ENCODE measurements at regions not wholly inside any gene's neighbourhood (a gene's known extent, or its start where the extent isn't known, plus 50 kb on each side); places are given as distances from the start of the nearest gene placed in this dataset.

- no peak for DNase-seq
Measured at GRCh38 chr21:27622631-27623030, 655.7 kb upstream of the ADAMTS5 start.

DNA sequence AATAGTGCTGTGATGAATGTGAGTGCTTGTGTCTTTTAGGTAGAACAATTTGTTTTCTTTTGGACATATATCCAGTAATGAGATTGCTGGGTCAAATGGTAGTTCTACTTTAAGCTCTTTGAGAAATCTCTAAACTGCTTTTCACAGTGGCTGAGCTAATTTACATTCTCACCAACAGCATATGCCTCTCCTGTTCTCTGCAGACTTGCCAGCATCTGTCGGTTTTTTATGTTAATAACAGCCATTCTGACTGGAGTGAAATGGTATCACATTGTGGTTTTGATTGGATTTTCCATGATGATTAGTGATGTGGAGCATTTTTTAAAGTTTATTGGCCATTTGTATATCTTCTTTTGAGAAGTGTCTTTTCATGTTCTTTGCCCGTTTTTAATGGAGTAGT, 647.3 kb upstream of the ADAMTS5 start:
- no peak for DNase-seq

GRCh38 chr21:27606422-27606821, 639.5 kb upstream of the ADAMTS5 start:
- no peak for DNase-seq

GRCh38 chr21:27596196-27596595, 629.3 kb upstream of the ADAMTS5 start:
- DNase-seq, result no peak

- peak; percentile 63 for DNase-seq
Measured at GRCh38 chr21:27595716-27596115, 628.8 kb upstream of the ADAMTS5 start.

GRCh38 chr21:27590271-27590670, 623.4 kb upstream of the ADAMTS5 start:
- peak; percentile 33 for DNase-seq

DNA sequence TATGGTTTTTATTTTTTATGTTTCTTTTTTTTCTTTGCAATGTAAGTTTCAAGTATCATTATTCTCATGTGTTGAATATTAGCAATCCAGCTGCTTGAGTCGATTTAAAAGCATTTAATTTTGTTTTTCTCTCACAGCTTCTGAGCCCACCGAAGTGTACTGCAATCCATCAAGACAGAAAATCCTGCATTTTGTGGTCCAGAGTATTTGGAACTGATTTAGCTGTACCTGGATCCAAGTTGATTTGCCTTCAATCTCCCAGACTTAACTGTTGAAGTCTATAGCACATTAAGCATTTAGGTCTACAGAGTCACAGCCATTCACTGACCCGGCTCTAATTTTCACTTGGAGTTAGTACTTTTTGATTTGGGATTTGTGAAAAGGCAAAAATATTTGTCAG, 622.9 kb upstream of the ADAMTS5 start:
- DNase-seq, result peak; percentile 37

DNA sequence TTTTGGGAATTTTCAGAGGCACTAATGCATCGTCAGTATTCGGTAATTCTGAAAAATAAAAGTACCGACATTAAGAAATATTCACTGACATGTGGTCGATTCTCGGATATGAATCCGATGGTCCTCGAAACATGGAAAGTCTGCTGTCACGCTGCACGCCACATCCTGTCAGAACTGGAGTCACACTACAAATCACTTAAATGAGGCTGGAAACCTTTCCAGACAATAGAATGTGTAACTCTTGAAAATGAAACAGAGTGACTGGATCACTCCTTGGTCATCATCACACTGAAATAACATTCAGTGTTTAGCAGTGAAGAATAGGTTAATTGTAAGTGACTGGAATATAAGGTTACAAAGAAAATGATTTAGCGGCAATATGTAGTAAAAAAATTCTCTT, 620.1 kb upstream of the ADAMTS5 start:
- no peak for DNase-seq

- DNase-seq, result no peak
Measured at GRCh38 chr21:27586326-27586725, 619.4 kb upstream of the ADAMTS5 start.

GRCh38 chr21:27584256-27584655, 617.4 kb upstream of the ADAMTS5 start:
- DNase-seq, result no peak

- DNase-seq, result no peak
Measured at GRCh38 chr21:27582948-27583430, 616.1 kb upstream of the ADAMTS5 start.

GRCh38 chr21:27582246-27582947, 615.5 kb upstream of the ADAMTS5 start:
- DNase-seq, result no peak

DNA sequence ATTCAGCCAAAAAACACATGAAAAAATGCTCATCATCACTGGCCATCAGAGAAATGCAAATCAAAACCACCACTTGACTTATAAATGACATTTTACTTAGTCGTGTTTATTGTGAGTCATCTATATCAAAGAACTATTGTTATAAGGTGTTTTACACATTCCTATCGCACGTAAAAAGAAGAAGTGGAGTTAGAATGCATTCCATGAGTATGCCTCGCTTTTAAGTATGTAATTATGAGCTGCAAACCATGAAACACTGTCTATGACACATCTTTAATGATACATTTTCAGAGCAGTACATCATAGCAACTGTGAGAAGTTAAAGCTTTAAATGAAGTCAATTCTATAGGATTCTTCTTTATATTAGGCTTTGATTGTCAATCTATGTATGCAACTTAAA, 614.3 kb upstream of the ADAMTS5 start:
- no peak for DNase-seq

DNA sequence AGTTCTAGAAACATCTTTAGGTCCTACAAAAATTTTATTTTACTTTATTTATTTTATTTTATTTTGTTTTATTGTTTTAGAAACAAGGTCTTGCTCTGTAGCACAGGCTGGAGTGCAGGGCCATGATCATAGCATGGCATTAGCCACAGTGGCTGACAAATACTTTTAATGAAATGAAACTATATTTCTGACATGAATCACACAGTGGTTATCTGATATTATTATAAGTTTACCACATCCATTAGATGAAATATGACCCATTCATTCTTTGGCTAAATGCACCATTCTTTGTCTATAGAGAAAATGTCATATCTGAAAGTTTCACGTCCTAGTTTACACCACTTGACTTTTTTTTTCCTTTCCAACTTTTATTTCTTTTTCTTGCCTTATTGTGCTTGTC, 613.4 kb upstream of the ADAMTS5 start:
- DNase-seq, result no peak

GRCh38 chr21:27578741-27579265, 611.9 kb upstream of the ADAMTS5 start:
- DNase-seq, result no peak

- no peak for DNase-seq
Measured at GRCh38 chr21:27572696-27573095, 605.8 kb upstream of the ADAMTS5 start.

DNA sequence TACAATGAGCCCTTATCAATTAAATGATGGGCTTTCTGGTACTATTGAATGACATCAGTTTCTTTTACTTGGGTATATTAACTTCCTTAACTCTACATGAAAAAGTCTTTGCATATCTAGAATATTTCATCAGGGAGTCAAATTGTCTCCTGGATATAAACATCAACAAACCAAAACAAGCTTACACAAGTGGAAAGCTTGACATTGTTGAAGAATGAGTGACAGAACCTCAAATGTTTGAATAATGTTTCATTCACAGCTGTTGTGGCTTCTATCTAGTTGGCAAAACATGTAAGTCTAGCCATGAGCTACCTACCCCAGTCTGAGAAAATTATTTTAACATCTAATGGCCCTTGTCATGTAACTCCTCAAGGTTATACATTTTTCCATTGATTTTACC, 604.8 kb upstream of the ADAMTS5 start:
- DNase-seq, result no peak

GRCh38 chr21:27570306-27570868, 603.5 kb upstream of the ADAMTS5 start:
- peak; percentile 93 for DNase-seq

- DNase-seq, result no peak
Measured at GRCh38 chr21:27569831-27570230, 602.9 kb upstream of the ADAMTS5 start.

DNA sequence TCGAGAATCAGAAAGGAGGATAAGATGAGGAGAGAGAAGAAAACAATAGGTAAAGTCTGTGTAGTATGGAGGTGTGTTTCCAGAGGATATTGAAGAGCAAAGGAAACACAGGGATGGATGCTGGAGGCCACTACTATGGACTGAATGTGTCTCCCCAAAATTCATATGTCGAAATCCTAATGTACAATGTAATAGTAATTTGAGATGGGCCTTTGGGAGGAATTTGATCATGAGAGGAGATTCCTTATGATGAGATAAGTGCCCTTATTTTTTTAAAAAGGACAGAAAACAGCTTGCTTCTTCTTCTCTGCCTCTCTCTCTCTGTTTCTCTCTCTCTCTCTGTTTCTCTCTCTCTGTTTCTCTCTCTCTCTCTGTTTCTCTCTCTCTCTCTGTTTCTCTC, 602.2 kb upstream of the ADAMTS5 start:
- no peak for DNase-seq

DNA sequence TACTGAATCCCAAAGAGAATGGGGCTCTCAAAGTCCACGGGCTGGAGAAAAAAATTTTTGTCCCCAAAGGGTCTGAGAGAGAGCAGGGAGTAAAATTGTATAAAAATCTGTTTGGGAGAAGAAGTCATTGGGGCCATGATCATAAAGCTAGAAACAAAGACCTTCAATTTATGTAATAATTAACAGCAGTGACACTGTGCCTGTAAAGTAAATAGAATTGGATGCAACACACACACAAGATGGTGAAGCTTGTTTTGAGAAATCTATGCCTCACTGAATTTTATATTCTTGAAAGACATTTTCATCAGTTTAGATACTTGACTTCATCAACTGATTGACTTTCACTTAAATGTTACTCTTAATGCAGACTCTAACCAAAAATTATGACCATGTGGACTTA, 600.5 kb upstream of the ADAMTS5 start:
- no peak for DNase-seq

DNA sequence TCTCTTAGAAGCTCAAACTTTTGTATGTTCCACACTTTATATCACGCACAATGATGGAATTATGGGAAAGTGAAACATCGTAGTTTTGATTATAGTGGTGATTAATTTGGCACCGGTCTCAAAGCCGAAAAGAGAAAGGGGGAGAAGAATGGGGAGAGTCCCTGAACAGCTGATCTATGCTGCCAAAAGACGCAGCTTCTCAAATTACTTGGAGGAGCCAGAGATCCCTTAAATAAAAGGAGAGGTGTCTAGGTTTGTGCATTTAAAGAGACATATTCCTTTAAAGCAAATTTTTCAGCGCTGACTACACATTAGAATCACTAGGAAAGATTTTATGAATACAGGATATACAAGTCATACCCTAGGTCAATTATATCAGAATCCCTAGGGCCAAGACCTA, 599.6 kb upstream of the ADAMTS5 start:
- no peak for DNase-seq

DNA sequence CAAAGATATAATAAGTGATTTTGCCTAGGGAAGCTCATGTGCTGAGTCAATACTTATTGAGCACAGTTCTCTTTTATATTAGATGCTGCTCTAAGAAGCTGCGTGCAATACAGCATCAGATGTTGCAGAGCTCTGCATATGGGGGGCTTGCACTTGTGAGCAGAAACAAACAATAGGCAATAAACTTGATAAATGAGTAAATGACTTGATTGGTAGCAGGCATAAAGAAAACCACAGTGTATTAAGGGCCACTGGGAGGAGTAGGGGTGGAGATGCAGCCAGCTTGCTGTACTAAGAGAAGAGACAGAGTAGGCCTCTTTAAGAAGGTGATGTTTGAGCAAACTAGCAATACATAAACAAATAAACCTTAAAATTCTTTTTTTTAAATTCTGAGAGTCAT, 598.5 kb upstream of the ADAMTS5 start:
- DNase-seq, result no peak

DNA sequence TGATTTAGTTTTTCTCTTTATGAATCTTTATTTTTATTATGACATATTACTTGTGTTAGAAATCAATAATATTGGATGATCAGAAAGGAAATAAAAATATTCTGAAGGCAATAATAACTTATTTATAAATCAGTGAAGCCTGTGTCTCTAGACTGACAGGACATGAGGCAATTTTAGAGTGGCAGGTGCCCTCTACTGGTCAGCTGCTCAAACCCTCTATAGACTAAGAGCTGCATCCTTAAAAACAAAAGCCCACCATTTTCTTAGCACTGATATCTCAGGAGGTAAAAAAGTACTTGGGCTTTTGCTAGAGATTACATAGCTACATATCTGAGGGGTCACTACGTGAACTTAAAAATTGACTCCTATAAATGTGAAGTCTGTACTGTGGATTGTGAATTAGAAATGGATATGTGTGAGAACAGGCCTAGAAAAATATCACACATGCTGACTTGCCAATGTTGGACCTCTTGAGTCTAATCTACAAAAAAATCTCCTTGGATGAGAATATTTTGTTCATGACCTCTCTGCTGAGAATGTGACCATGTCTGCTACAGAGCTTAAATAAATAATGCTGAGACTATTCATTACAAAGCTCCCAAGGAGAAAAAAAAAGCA, 597.9 kb upstream of the ADAMTS5 start:
- DNase-seq, result peak; percentile 69
